Stimulated activated CD8-positive, alpha-beta memory T cell treated with anti-CD3 and anti-CD28 coated beads, Interleukin-15, amount 100 ng/mL, for 24 hours (primary cell): ENCODE measurements at regions not wholly inside any gene's neighbourhood (a gene's known extent, or its start where the extent isn't known, plus 50 kb on each side); places are given as distances from the start of the nearest gene placed in this dataset.

Experiments
- DNase-seq: peaks from one replicate; pipeline ENCODE4 v3.0.0-alpha.2; 2020; ENCODE audit warnings: low read depth

GRCh38 chr3:24843955-24844354 is 349.3 kb upstream of the THRB start:
- no peak for DNase-seq

GRCh38 chr3:24845524-24846155 is 351.0 kb upstream of the THRB start:
- no peak for DNase-seq

- no peak for DNase-seq
These were observed 351.7 kb upstream of the THRB start for GRCh38 chr3:24846286-24846860.

- no peak for DNase-seq
These were observed 355.6 kb upstream of the THRB start for GRCh38 chr3:24850245-24850644.

- DNase-seq: no peak
These were observed 359.2 kb upstream of the THRB start for GRCh38 chr3:24853685-24854490.

- no peak for DNase-seq
These were observed 360.1 kb upstream of the THRB start for GRCh38 chr3:24854748-24855147.

- no peak for DNase-seq
These were observed 363.3 kb upstream of the THRB start for GRCh38 chr3:24857945-24858344.

GRCh38 chr3:24863215-24863614 is 368.6 kb upstream of the THRB start:
- no peak for DNase-seq

GRCh38 chr3:24867783-24868182 is 373.1 kb upstream of the THRB start:
- no peak for DNase-seq

- DNase-seq: no peak
These were observed 386.6 kb upstream of the THRB start for GRCh38 chr3:24881239-24881638.

- DNase-seq: no peak
These were observed 391.9 kb upstream of the THRB start for GRCh38 chr3:24886501-24886900.

GRCh38 chr3:24890012-24890411 is 395.4 kb upstream of the THRB start:
- no peak for DNase-seq

GRCh38 chr3:24899373-24899772 is 404.7 kb upstream of the THRB start:
- no peak for DNase-seq

GRCh38 chr3:24899901-24900603 is 405.4 kb upstream of the THRB start:
- no peak for DNase-seq

- no peak for DNase-seq
These were observed 410.6 kb upstream of the THRB start for GRCh38 chr3:24905266-24905665.

- no peak for DNase-seq
These were observed 412.5 kb upstream of the THRB start for GRCh38 chr3:24907106-24907505.

- no peak for DNase-seq
These were observed 416.4 kb upstream of the THRB start for GRCh38 chr3:24911076-24911475.

GRCh38 chr3:24915639-24916038 is 421.0 kb upstream of the THRB start:
- DNase-seq: no peak

- DNase-seq: no peak
These were observed 423.3 kb upstream of the THRB start for GRCh38 chr3:24917908-24918307.

- DNase-seq: no peak
These were observed 428.9 kb upstream of the THRB start for GRCh38 chr3:24923570-24923969.

GRCh38 chr3:24929521-24929920 is 434.9 kb upstream of the THRB start:
- no peak for DNase-seq

- DNase-seq: no peak
These were observed 438.8 kb upstream of the THRB start for GRCh38 chr3:24933401-24933800.

- DNase-seq: no peak
These were observed 441.9 kb upstream of the THRB start for GRCh38 chr3:24936574-24936973.
